Fibroblast of villous mesenchyme (primary cell): ENCODE measurements at regions not wholly inside any gene's neighbourhood (a gene's known extent, or its start where the extent isn't known, plus 50 kb on each side); places are given as distances from the start of the nearest gene placed in this dataset.
A peak's percentile ranks its signal among the peaks of the same experiment; 100 is the strongest.

ENCODE experiments used
- DNase-seq: peaks from one replicate; pipeline ENCODE4 v3.0.0-alpha.2; 2010; ENCODE audit warnings: low read depth
- H3K4me3 ChIP-seq: 2 replicates; pipeline ENCODE4 v1.5.1; 2011; ENCODE audit warnings: low read depth, mild to moderate bottlenecking, low read length
- TF ChIP-seq, protein P1 (sequence below): IDR thresholded peaks from 2 replicates; pipeline ENCODE4 v1.5.1; 2012; ENCODE audit warnings: low read depth, mild to moderate bottlenecking, low read length; ENCODE audit not compliant: insufficient read depth

GRCh38 chr18:73421010-73421409 is 553.2 kb upstream of the NETO1 start:
- H3K4me3 ChIP-seq = no peak overlapping the region
- TF ChIP-seq, protein P1, sequence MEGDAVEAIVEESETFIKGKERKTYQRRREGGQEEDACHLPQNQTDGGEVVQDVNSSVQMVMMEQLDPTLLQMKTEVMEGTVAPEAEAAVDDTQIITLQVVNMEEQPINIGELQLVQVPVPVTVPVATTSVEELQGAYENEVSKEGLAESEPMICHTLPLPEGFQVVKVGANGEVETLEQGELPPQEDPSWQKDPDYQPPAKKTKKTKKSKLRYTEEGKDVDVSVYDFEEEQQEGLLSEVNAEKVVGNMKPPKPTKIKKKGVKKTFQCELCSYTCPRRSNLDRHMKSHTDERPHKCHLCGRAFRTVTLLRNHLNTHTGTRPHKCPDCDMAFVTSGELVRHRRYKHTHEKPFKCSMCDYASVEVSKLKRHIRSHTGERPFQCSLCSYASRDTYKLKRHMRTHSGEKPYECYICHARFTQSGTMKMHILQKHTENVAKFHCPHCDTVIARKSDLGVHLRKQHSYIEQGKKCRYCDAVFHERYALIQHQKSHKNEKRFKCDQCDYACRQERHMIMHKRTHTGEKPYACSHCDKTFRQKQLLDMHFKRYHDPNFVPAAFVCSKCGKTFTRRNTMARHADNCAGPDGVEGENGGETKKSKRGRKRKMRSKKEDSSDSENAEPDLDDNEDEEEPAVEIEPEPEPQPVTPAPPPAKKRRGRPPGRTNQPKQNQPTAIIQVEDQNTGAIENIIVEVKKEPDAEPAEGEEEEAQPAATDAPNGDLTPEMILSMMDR = no peak
- DNase-seq = no peak

DNA sequence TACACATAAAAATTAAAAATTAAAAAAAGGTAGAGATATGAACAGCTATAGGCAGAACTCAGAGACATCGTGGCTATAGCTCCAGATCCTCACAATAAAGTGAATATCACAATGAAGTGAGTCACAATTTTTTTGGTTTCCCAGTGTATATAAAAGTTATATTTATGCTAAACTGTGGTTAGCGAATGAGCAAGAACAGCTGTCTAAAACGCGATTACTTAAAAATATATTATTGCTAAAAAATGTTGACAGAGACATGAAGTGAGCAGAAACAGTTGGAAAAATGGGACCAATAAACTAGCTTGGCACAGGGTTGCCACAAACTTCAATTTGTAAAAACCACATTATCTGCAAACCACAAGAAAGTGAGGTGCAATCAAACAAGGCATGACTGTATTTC is 551.7 kb upstream of the NETO1 start:
- TF ChIP-seq, protein P1 = no peak
- DNase-seq = no peak
- no peak overlapping the region for H3K4me3 ChIP-seq

GRCh38 chr18:73414598-73414997 is 546.8 kb upstream of the NETO1 start:
- no peak for DNase-seq
- no peak overlapping the region for H3K4me3 ChIP-seq
- TF ChIP-seq, protein P1 = no peak

GRCh38 chr18:73414069-73414468 is 546.3 kb upstream of the NETO1 start:
- TF ChIP-seq, protein P1 = no peak
- no peak overlapping the region for H3K4me3 ChIP-seq
- no peak for DNase-seq

DNA sequence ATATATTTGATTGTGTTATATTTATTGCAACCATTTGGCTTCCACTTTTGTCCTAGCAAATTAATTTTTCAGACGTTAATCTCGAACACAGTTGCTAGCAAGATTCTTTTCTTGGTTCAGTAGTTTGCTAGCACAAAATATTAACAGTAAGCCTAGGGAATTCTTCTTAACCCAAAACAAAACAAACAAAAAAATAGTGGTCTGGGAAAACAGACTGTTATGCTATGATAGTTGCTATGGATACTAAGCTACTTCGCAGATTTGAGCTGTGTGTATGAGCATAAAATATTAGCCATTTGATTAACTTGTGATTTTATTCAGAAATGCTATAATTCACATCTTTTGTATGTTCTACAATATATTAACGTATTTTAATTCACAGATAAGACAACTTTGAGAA is 541.5 kb upstream of the NETO1 start:
- TF ChIP-seq, protein P1 = no peak
- no peak overlapping the region for H3K4me3 ChIP-seq
- peak; percentile 5 for DNase-seq

- TF ChIP-seq, protein P1 = no peak
- no peak overlapping the region for H3K4me3 ChIP-seq
- DNase-seq = peak; percentile 2
Observed at GRCh38 chr18:73408469-73408868, 540.7 kb upstream of the NETO1 start.

DNA sequence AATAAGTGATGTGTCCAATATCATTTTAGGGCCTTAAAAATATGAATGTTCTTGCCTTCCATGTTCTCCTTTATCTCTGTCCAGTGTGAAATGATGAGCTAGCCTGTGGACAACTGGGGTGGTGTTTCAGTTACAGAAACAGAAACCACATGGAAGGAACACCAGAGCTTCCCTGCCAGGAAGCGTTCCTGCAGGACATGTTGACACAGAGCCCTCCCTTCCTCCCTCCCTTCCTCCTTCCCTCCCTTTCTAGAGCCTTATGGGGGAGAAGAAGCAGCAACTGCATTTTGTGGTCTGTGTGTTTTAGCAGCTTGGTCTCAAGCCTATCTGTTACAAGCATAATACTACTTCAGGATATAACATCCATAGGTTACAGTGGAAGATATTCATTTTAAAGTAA is 539.7 kb upstream of the NETO1 start:
- peak; percentile 18 for DNase-seq
- TF ChIP-seq, protein P1 = no peak
- H3K4me3 ChIP-seq = no peak overlapping the region
